Neural progenitor cell (in vitro differentiated cells): ENCODE measurements at regions not wholly inside any gene's neighbourhood (a gene's known extent, or its start where the extent isn't known, plus 50 kb on each side); places are given as distances from the start of the nearest gene placed in this dataset.

ENCODE experiments used
- CTCF ChIP-seq: fragments of 200-600 bp; sonication (generic); IDR thresholded peaks from 2 replicates; pipeline ENCODE4 v1.5.1; 2017; ENCODE audit warnings: antibody characterized with exemption, mild to moderate bottlenecking
- EZH2 ChIP-seq: fragments of 200-600 bp; sonication (generic); IDR thresholded peaks from 2 replicates; pipeline ENCODE4 v1.6.1; 2017; ENCODE audit warnings: antibody characterized with exemption, mild to moderate bottlenecking, moderate library complexity

GRCh38 chr4:180942367-180942916, 1300.8 kb upstream of the TENM3 start:
- no peak for TF ChIP-seq CTCF
- no peak for TF ChIP-seq EZH2
